NCI-H345 (cell line): ENCODE measurements at regions not wholly inside any gene's neighbourhood (a gene's known extent, or its start where the extent isn't known, plus 50 kb on each side); places are given as distances from the start of the nearest gene placed in this dataset.

Experiments used
- DNase-seq: peaks from one replicate; lab custom pipeline; 2025; lab: John Stamatoyannopoulos, UW

DNA sequence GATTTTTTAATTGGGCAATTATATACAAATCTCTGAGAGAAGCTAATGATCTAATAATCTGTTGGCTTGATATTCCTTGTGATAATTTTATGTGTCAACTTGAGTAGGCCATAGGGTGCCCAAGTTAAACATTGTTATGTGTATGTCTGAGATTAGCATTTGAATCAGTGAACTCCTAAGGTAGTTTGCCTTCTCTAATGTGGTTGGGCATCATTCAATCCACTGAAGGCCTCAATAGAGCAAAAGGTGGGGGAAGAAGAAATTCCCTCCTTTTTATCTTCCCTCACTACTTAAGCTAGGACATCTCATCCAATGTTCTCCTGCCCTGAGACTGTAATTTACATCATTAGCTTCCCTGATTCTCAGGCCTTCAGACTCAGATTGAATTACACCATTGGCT lies 394.5 kb downstream of the LMO4 start:
- DNase-seq, result no peak

DNA sequence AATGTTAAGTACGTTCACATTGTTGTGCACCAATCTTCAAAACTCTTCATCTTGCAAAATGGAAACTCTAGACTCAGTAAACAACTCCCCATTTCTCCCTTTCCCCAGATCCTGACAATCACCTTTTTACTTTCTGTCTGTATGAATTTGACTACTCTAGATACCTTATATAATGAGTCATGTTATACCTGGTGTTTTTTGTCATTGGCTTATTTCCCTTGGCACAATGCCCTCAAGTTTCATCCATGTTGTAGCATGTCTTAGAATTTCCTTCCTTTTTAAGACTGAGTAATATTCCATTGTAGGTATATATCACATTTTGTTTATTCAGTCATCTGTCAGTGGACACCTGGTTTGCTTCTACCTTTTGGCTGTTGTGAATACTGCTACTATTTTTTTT lies 399.5 kb downstream of the LMO4 start:
- DNase-seq, result no peak

GRCh38 chr1:87730274-87731216 lies 401.9 kb downstream of the LMO4 start:
- DNase-seq, result no peak

GRCh38 chr1:87733386-87733785 lies 404.7 kb downstream of the LMO4 start:
- DNase-seq, result no peak

DNA sequence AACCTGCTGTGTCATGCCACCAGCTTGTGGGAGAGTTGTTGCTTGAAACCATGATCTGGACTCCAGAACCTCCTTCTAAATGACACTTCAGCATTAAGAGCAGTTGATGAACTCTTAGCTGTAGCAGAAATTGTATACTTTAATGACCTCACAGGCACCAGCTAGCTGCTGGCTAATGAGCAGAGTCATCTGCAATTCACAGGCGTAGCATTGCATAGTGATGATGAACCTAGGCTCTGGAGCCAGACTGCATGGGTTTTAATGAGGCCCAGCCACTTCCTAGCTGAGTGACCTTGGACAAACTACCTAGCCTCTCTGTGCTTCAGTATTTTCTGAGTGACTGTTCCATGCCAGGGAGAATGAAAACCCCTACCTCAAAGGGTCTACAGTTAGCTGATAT lies 407.1 kb downstream of the LMO4 start:
- no peak for DNase-seq

GRCh38 chr1:87739141-87739540 lies 410.5 kb downstream of the LMO4 start:
- DNase-seq, result no peak

GRCh38 chr1:87739704-87740103 lies 411.0 kb downstream of the LMO4 start:
- no peak for DNase-seq

GRCh38 chr1:87743256-87743655 lies 414.6 kb downstream of the LMO4 start:
- no peak for DNase-seq

- DNase-seq, result no peak
Measured at GRCh38 chr1:87744056-87744455, 415.4 kb downstream of the LMO4 start.

- DNase-seq, result no peak
Measured at GRCh38 chr1:87744763-87745162, 416.1 kb downstream of the LMO4 start.

DNA sequence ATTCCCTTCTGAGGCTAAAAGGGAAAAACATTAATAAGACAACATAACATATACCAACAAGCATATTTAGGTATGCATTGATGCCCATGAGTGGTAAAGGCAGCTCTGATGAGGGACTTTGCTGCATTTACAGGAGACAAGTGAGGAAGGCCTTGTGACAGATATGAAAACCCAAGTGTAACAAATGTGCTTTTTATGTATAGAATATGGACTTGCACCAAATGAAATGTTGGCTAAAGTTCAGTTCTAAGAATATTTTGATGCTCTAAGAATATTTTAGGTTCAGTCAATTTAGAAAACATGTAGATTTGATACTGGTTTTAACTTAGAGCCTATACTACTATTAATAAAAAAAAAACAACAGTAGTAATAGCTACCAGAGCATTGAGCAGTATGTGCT lies 424.7 kb downstream of the LMO4 start:
- DNase-seq, result no peak

GRCh38 chr1:87754139-87754538 lies 425.5 kb downstream of the LMO4 start:
- DNase-seq, result no peak

DNA sequence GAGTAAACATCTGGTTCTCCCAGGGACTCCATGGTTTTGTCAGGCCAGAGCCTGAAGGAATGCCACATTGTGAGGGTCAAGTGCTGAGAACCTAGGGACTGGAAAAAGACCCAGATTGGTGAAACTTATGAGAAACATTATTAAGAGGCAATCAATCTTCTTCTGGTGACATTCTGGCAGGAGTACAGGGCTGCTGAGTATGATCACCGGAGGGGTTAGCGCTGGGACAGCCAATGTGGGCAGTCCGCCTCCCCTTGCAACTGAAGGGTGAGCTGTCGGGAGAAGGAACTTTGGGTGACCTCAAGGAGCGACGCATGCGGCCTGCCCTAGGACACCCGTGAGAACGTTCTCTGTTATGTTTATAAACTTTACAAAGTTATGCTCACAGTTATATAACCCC lies 429.0 kb downstream of the LMO4 start:
- no peak for DNase-seq

DNA sequence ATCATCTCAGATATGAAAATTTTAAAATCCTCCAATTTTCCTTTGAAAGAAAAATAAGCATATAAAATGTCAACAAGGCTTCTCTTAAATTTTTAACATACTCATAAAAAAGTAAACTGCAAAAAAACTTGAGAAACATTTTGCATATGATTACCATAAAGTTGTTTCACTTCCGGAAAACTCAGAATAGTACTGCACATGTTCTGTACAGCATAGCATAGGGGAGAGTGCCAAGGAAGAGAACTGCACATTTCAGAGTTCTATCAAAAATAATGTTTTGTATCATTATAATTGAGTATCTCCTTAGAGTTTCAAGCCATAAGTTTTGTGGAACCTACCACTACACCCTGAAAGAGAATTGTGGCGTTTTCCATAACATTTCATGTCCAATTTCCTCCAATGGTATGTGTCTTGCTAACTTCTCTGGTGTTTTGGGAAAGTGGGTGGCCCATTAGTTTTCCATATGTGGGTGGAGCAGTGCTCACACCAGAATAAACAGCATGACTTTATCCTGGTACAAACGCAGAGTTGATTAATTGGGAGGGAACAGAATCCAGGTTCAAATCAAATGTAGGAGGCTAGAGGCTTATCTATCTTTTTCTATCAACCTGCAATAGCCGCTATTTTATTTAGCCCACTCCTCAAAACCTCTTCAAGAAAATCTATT lies 430.9 kb downstream of the LMO4 start:
- DNase-seq, result no peak

DNA sequence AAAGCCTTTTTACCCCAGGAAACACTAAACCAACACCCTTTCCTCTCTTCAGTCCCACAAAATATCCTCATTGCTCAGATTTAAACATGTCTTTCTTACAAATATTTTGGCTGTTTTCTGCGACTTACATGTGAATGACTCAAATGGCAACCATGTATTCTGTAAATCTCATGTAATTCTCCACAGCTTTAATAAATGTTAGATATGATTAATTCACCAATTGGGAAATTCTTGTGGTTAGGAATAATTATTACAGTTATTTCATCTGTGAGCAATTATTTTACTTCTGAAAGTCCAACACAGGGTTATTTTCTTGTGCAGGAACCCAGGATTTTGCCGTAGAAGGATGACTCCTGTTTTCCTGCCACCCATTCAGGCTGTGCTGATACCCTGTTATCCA lies 431.5 kb downstream of the LMO4 start:
- DNase-seq, result no peak

DNA sequence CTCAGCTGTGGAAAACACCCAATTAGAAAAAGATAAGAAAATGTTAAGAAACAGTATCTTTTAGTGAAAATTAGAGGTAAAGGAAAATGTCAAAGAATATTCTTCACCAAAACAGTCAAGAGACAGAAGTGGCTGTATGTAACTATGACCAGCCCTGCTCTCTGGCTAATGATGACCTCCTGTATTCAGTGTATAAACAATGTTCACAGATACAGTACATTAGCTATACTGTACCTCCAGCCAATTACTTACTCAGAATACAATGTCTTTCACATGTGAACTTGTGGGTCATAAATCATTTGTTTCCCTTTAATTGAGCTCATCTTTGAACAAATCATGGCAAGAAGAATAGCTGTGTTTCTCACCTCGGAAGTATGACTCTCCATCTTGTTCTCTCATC lies 432.0 kb downstream of the LMO4 start:
- DNase-seq, result no peak

GRCh38 chr1:87763483-87763882 lies 434.8 kb downstream of the LMO4 start:
- no peak for DNase-seq

GRCh38 chr1:87765057-87765680 lies 436.5 kb downstream of the LMO4 start:
- no peak for DNase-seq

DNA sequence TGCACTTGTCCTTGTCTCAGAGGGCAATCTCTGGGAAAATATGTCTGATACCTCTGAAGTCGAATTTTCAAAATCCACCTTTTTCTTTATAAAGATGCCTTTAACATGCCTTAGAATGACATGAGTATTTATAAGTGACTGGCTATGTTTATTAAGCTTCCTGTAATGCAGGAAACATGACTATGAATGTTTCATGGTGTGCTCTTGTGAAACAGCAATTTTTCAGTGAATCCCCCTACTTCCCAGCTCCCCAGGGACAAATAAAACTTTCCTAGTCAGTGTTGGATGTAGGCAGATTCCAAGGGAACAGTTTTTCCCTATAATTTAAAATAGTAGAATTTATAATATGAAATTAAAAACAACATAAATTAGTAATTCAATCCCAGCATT lies 437.0 kb downstream of the LMO4 start:
- no peak for DNase-seq

DNA sequence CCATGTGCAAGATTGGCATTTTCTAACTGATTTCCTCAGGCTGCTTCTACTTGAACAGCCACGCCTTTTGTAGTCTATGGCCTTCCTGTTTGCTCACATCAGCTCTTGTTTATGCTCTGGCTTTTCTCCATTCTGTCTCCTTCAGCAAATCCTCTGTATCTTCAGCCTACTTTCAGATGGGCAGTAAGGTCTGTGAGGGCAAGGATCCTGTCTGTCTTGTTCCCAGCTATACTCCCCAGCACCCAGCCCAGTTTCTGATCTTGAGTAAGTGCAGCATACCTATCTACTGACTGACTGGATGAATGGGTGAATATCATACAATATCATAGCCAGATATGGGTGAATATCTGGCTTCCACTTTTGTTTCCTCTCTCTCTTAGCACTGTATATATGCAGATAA lies 438.1 kb downstream of the LMO4 start:
- DNase-seq, result no peak

DNA sequence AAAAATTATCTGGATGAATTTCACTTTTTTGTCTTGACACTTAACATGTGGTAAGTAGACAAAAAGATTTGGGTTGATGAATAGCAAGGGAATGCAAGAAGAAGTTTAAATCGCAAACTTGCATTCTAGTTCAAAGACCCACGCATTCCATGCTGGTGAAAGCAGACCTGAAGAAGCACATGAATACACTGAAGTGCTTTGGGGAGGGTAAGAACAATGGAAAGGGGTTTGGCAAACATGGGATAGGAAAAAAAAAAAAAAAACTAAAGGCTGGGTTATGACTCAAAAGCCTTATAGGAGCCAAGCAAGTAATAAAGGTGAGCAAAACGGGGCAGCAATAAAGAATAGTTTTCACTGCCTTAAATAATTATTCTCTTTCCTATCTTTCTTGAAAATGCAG lies 450.2 kb downstream of the LMO4 start:
- no peak for DNase-seq

DNA sequence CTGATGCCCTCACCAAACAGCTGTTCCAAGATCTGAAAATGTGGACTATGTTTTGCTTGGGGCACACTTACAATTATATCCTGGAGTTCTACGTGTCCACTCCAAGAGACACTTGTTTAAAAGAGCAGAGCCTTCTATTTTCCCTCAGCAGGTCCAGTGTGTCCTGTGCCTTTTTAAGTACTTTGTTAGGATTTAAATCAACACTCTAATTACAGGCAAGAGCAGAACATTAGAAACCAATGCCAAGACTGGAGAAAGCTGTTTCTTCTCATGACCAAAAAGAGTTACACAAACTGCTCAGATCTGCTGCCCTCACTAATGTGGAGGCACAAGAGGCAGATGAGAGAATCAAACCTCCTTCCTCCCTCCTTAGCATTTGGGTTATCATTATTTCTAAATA lies 452.9 kb downstream of the LMO4 start:
- DNase-seq, result no peak

GRCh38 chr1:87783315-87783714 lies 454.6 kb downstream of the LMO4 start:
- no peak for DNase-seq
